BE2C (cell line): ENCODE measurements at regions not wholly inside any gene's neighbourhood (a gene's known extent, or its start where the extent isn't known, plus 50 kb on each side); places are given as distances from the start of the nearest gene placed in this dataset.
A peak's percentile ranks its signal among the peaks of the same experiment; 100 is the strongest.

ENCODE experiments used
- DNase-seq: peaks from one replicate; pipeline ENCODE4 v3.0.0-alpha.2; 2020
- H3K27me3 ChIP-seq: fragments of 250-450 bp; sonication (Bioruptor Pico); 2 replicates; pipeline ENCODE4 v1.5.1; 2020; ENCODE audit warnings: mild to moderate bottlenecking
- H3K36me3 ChIP-seq: fragments of 250-450 bp; sonication (Bioruptor Pico); 2 replicates; pipeline ENCODE4 v1.5.1; 2020; ENCODE audit warnings: mild to moderate bottlenecking
- H3K4me1 ChIP-seq: fragments of 250-450 bp; sonication (Bioruptor Pico); 2 replicates; pipeline ENCODE4 v1.5.1; 2020
- H3K4me3 ChIP-seq: 2 replicates; pipeline ENCODE4 v1.5.1; 2011; ENCODE audit warnings: low read depth, low read length
- H3K9me3 ChIP-seq: fragments of 250-450 bp; sonication (Bioruptor Pico); 2 replicates; pipeline ENCODE4 v1.5.1; 2020
- TF ChIP-seq, protein P1 (sequence below): IDR thresholded peaks from 2 replicates; pipeline ENCODE4 v1.5.1; 2012; ENCODE audit warnings: mild to moderate bottlenecking, low read depth, low read length

DNA sequence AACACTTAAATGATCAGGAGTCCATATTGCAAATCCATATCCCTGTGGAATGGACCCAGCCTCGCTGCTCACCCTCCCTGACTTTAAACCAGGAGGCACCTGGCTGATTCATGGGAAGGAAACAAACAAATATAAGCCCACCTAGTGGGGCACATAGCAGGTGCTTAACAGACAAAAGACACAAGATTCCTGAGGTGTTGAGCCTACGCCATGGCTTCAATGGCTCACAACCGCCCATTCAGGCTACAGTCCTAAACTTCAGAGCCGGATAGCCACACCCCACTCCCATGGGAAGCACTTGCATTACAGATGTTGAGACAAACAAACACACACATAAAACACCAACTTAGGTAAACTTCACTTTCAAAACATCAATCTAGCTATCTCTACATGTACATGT, 359.9 kb downstream of the ICE1 start:
- Histone ChIP-seq H3K9me3 (no peaks in the 10 kb centered on the region), H3K36me3 (no peaks in the 10 kb centered on the region), H3K4me1 (peaks cover 7% of the 10 kb centered on the region), H3K4me3 (no peak overlapping the region), H3K27me3 (no peaks in the 10 kb centered on the region)
- DNase-seq, result no peak
- TF ChIP-seq, protein P1, sequence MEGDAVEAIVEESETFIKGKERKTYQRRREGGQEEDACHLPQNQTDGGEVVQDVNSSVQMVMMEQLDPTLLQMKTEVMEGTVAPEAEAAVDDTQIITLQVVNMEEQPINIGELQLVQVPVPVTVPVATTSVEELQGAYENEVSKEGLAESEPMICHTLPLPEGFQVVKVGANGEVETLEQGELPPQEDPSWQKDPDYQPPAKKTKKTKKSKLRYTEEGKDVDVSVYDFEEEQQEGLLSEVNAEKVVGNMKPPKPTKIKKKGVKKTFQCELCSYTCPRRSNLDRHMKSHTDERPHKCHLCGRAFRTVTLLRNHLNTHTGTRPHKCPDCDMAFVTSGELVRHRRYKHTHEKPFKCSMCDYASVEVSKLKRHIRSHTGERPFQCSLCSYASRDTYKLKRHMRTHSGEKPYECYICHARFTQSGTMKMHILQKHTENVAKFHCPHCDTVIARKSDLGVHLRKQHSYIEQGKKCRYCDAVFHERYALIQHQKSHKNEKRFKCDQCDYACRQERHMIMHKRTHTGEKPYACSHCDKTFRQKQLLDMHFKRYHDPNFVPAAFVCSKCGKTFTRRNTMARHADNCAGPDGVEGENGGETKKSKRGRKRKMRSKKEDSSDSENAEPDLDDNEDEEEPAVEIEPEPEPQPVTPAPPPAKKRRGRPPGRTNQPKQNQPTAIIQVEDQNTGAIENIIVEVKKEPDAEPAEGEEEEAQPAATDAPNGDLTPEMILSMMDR, result no peak

DNA sequence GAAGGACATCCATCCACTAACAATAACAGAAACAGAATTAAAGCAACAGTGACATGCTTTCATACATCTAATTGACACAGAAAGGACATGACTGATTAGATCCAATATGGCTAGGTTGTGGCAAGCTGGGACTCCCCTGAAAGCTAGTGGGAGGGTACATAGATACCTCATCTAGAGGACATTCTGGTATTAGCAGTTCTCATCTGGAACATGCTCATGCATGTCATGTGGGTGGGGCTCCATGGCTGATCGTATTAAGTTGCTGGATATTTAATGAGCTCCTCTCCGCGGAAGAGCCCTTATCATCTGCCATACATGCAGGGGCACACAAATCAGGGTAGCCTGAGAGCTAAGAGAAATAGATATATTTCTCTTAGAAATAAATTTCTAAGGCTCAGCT, 358.9 kb downstream of the ICE1 start:
- Histone ChIP-seq H3K36me3 (no peaks in the 10 kb centered on the region), H3K27me3 (no peaks in the 10 kb centered on the region), H3K4me1 (peaks cover 7% of the 10 kb centered on the region), H3K4me3 (no peak overlapping the region), H3K9me3 (no peaks in the 10 kb centered on the region)
- peak; percentile 46 for DNase-seq
- TF ChIP-seq, protein P1, result no peak

DNA sequence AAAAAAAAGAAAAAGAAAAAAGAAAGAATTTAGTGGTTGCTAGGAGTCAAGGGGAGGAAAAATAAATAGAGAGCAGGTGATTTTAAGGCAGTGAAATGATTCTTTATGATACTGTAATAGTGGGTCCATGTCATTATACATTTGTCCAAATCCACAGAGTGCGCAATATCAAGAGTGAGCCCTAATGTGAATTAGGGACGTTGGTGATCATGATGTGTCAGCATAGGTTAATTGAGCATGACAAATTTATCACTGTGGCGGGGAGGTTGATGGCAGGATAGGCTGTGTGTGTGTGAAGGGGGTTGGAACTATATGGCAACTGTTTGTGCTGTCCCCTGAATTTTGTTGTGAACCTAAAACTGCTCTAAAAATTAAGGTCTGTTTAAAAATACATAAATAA, 357.8 kb downstream of the ICE1 start:
- Histone ChIP-seq H3K4me1 (peaks cover 7% of the 10 kb centered on the region), H3K9me3 (no peaks in the 10 kb centered on the region), H3K4me3 (no peak overlapping the region), H3K27me3 (no peaks in the 10 kb centered on the region), H3K36me3 (no peaks in the 10 kb centered on the region)
- TF ChIP-seq, protein P1, result no peak
- no peak for DNase-seq

DNA sequence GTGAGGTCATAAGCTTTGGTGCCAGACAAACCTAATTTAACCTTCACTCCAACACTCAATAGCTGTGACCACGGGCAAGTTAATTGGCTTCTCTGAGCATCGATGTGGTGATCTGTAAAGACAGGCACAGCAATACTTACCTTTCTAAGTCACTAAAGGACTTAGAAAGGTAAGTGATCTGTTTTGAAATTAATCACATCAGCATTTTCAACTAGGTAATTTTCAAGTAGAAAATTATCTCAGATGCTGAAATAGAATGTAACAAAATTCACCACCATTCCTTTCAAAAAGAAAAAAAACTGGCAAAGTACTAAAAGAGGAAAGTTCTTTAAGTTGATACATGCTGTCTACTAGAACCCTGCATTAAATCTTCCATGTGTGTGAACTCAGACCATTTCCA, 354.5 kb downstream of the ICE1 start:
- Histone ChIP-seq H3K9me3 (no peaks in the 10 kb centered on the region), H3K4me3 (no peak overlapping the region), H3K4me1 (peaks cover 7% of the 10 kb centered on the region), H3K27me3 (no peaks in the 10 kb centered on the region), H3K36me3 (no peaks in the 10 kb centered on the region)
- no peak for DNase-seq
- TF ChIP-seq, protein P1, result no peak

DNA sequence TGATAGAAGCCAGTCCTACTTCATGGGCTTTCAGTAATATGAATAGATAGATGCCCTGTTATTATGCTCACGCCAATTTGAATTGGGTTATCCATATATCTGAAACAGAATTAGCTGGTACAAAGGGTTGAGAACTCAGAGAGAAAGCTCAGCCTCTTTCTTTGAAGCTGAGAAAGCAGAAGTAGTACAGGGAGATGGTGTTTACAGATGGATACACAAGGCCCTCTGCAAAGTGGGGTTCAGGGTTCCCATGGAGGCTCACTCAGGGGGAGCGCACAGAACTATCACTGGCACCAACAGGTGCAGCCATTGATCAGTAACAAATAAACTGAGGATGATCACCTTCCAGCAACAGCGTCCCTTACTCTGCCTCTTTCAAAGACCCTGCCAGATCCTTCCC, 349.7 kb downstream of the ICE1 start:
- no peaks in the 10 kb centered on the region for H3K9me3 ChIP-seq
- TF ChIP-seq, protein P1, result no peak
- no peak overlapping the region for H3K4me3 ChIP-seq
- H3K36me3 ChIP-seq, result no peaks in the 10 kb centered on the region
- no peak for DNase-seq
- peaks cover 15% of the 10 kb centered on the region for H3K4me1 ChIP-seq
- no peaks in the 10 kb centered on the region for H3K27me3 ChIP-seq

DNA sequence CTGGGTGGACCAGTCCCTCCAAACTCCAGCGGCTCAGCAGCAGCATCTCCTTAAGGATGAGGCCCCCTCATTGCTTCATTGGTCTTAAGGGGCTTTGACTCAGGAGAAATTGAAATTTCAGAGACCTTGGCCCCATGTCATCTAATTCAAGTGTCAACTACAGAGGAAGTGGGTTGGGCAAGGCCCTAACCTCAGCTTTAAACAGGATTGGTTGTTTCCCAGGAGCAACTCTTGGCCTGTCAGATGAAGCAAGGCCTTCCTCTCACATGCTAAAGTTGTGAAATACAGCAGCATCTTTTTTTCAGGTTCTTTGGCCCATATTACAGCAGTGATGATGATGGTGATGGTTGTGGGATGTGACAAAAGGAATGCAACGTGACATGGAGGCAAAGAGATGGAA, 348.3 kb downstream of the ICE1 start:
- TF ChIP-seq, protein P1, result no peak
- DNase-seq, result no peak
- no peaks in the 10 kb centered on the region for H3K9me3 ChIP-seq

More for the DNA sequence above, 348.3 kb downstream of the ICE1 start:
- no peak overlapping the region for H3K4me3 ChIP-seq
- H3K4me1 ChIP-seq, result peaks cover 18% of the 10 kb centered on the region
- H3K27me3 ChIP-seq, result no peaks in the 10 kb centered on the region
- H3K36me3 ChIP-seq, result no peaks in the 10 kb centered on the region
